Mucosa of rectum (tissue), 2 donors: ENCODE measurements at regions not wholly inside any gene's neighbourhood (a gene's known extent, or its start where the extent isn't known, plus 50 kb on each side); places are given as distances from the start of the nearest gene placed in this dataset.

ENCODE experiments used
- H3K27ac ChIP-seq, 2 donors: one replicate each; pipeline ENCODE4 v1.7.0; 2013; ENCODE audit warnings: inconsistent platforms in 2 of 2, low read depth in 2 of 2, low read length in 2 of 2
- H3K27me3 ChIP-seq, 2 donors: one replicate each; pipeline ENCODE4 v1.7.0; 2013; ENCODE audit warnings: low read length in 2 of 2; ENCODE audit not compliant: control insufficient read depth in 2 of 2, insufficient read depth in 2 of 2
- H3K36me3 ChIP-seq, 2 donors: one replicate each; pipeline ENCODE4 v1.7.0; 2013; ENCODE audit warnings: low read length in 2 of 2; ENCODE audit not compliant: control insufficient read depth in 2 of 2, insufficient read depth in 2 of 2
- H3K4me1 ChIP-seq, 2 donors: one replicate each; pipeline ENCODE4 v1.7.0; 2013; ENCODE audit warnings: low read length in 2 of 2, mild to moderate bottlenecking in 1 of 2; ENCODE audit not compliant: control insufficient read depth in 2 of 2, insufficient read depth in 2 of 2
- H3K4me3 ChIP-seq, 2 donors: one replicate each; pipeline ENCODE4 v1.7.0; 2013; ENCODE audit warnings: low read length in 2 of 2
- H3K9ac ChIP-seq, 2 donors: one replicate each; pipeline ENCODE4 v1.7.0; 2013; ENCODE audit warnings: low read length in 2 of 2, low read depth in 1 of 2, mild to moderate bottlenecking in 1 of 2
- H3K9me3 ChIP-seq, 2 donors: one replicate each; pipeline ENCODE4 v1.7.0; 2013; ENCODE audit warnings: low read length in 2 of 2; ENCODE audit not compliant: control insufficient read depth in 2 of 2
- donor health status: healthy.
- donor health status: Normal muscosa, but diverticular disease.

- no peak overlapping the region for H3K4me3 ChIP-seq
- no peaks in the 10 kb centered on the region for H3K4me1 ChIP-seq
- H3K36me3 ChIP-seq: no peaks in the 10 kb centered on the region
- no peak overlapping the region for H3K9ac ChIP-seq
- no peaks in the 10 kb centered on the region for H3K9me3 ChIP-seq
- no peak overlapping the region for H3K27ac ChIP-seq
- H3K27me3 ChIP-seq: no peaks in the 10 kb centered on the region
These were observed 59.5 kb upstream of the RSPO3 start for GRCh38 chr6:127058936-127059335.
